Stomach smooth muscle (tissue), 2 donors: ENCODE measurements at regions not wholly inside any gene's neighbourhood (a gene's known extent, or its start where the extent isn't known, plus 50 kb on each side); places are given as distances from the start of the nearest gene placed in this dataset.
"Not testable (repeated sequence)": the region's sequence is repeated elsewhere in the genome, so short reads cannot be mapped to it uniquely, and the experiment has no call there.

Experiments used
- H3K27ac ChIP-seq: one replicate; pipeline ENCODE4 v1.7.0; 2013; ENCODE audit warnings: mild to moderate bottlenecking, low read length, inconsistent platforms
- H3K27me3 ChIP-seq, 2 donors: one replicate each; pipeline ENCODE4 v1.7.0; 2013; ENCODE audit warnings: low read length in 2 of 2; ENCODE audit not compliant: insufficient read depth in 2 of 2, control insufficient read depth in 1 of 2
- H3K36me3 ChIP-seq, 2 donors: one replicate each; pipeline ENCODE4 v1.7.0; 2013; ENCODE audit warnings: low read length in 2 of 2; ENCODE audit not compliant: control insufficient read depth in 2 of 2, insufficient read depth in 2 of 2
- H3K4me1 ChIP-seq: one replicate; pipeline ENCODE4 v1.7.0; 2013; ENCODE audit warnings: low read length; ENCODE audit not compliant: control insufficient read depth, insufficient read depth
- H3K4me3 ChIP-seq, 2 donors: one replicate each; pipeline ENCODE4 v1.7.0; 2013; ENCODE audit warnings: low read length in 2 of 2
- H3K9ac ChIP-seq, 2 donors: one replicate each; pipeline ENCODE4 v1.7.0; 2013; ENCODE audit warnings: low read length in 2 of 2, mild to moderate bottlenecking in 1 of 2
- H3K9me3 ChIP-seq, 2 donors: one replicate each; pipeline ENCODE4 v1.7.0; 2013; ENCODE audit warnings: low read length in 2 of 2; ENCODE audit not compliant: control insufficient read depth in 2 of 2
- donor health status: healthy.
- donor health status: Pancreatic carcinoma.

DNA sequence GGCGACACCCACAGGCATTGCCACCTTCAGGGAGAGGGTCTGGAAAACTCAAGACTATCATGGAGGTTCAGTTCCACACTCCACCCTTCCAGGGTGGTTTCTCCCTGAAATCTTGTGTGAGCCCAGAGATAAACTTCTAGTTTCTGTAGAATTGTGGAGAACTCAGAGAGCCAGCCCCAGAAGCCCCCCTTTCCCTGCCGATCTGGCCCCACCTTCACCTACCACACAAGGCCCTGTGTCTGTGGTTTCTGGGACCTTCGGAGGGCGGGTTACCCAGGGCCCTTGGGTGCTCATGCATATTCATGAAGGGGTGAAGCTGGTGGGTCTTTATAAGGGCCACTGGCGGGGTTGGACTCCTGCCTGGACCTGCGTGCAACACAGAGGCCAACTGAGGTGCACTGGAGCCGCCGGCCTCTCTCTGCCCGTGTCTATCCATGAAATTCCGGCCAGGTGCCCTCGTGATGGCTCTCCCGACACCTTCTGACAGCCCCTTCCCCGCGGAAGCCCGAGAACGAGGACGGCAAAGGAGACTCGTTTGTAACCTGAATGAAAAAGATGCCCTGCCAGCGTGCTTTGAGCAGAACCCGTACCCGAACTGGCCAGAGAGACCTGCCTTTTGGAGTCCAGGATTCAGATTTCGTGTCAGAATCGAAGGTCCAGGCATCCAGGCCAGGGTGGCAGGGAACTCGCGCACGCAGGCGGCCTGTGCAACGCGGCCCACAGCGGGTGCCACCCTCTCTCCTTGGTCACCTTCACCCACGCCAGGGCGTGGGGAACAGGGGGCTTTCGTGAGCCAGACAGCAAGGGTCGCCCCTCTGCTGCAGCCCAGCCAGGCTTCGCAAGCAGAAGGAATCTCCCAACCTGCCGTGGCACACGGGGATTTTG lies 1933.6 kb upstream of the DEFB115 start:
- H3K4me3 ChIP-seq, H3K9ac ChIP-seq, H3K9me3 ChIP-seq, H3K4me1 ChIP-seq, H3K36me3 ChIP-seq, H3K27me3 ChIP-seq, H3K27ac ChIP-seq: not testable (repeated sequence)

GRCh38 chr20:29324516-29325303 lies 1932.8 kb upstream of the DEFB115 start:
- H3K4me1 ChIP-seq, H3K27me3 ChIP-seq, H3K27ac ChIP-seq, H3K9me3 ChIP-seq, H3K4me3 ChIP-seq, H3K9ac ChIP-seq, H3K36me3 ChIP-seq: not testable (repeated sequence)

DNA sequence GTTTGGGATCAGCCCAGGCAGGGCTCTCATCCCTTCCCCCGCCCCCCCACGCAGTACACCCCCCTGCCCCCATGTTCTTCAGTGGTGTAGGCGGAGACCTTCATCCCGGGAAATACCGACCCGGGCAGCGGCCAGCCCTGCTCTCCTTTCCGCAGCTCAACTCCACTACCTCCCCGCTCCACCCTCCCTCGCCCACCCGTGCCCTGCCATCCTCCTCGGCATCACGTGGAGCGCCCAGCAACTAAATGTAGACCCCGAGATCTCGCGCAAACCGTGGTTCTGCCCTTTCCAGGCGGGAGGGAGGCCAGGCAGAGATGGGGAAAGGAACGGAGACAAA lies 1932.2 kb upstream of the DEFB115 start:
- peaks cover 0 to 5% of the 10 kb centered on the region in 2 donors for H3K27me3 ChIP-seq
- H3K27ac ChIP-seq = no peak overlapping the region
- peaks cover 0 to 3% of the 10 kb centered on the region in 2 donors for H3K9me3 ChIP-seq
- no peak overlapping the region for H3K4me3 ChIP-seq
- no peaks in the 10 kb centered on the region for H3K4me1 ChIP-seq
- no peak overlapping the region for H3K9ac ChIP-seq
- H3K36me3 ChIP-seq = no peaks in the 10 kb centered on the region

- not testable (repeated sequence) for H3K27me3 ChIP-seq, H3K9me3 ChIP-seq, H3K27ac ChIP-seq
Measured at GRCh38 chr20:29325781-29326180, 1931.7 kb upstream of the DEFB115 start.

DNA sequence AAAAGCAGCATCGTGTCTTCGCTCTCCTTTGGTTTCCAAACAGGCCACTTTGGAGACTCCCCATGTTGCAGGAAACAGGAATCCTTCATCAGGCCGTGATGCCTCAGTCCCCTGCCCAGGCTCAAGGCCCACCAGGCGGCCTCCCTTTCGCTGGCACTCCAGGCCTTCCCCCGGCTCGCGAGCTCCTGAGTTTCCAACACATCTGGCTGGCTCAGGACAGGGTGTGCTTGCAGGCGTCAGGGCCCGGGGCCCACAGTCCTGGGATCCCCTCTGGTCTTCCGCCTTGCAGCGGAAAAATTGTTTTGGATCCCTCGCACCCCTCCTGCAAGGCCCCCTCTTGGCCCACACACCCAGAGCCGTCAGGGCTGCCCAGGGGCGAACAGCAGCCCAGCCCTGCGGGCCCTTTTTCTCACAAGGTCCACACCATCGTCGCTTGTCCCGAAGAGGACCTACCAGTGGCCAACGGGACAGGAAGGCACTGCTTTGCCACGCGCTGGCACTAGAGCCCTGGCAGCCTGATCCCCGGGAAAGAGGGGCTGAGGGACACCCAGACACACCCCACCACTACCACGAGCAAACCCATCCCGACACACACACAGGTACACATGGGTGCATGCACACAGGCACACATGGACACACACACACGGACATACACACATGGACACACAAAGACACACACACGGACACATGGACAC lies 1930.9 kb upstream of the DEFB115 start:
- no peak overlapping the region for H3K4me3 ChIP-seq
- H3K9ac ChIP-seq = no peak overlapping the region
- H3K27ac ChIP-seq = no peak overlapping the region
- H3K36me3 ChIP-seq = no peaks in the 10 kb centered on the region
- H3K27me3 ChIP-seq = peaks cover 0 to 5% of the 10 kb centered on the region in 2 donors
- H3K9me3 ChIP-seq = peaks cover under 1 to 8% of the 10 kb centered on the region in 2 donors
- H3K4me1 ChIP-seq = no peaks in the 10 kb centered on the region

More at GRCh38 chr20:29325781-29326180, 1931.7 kb upstream of the DEFB115 start:
- not testable (repeated sequence) for H3K9ac ChIP-seq, H3K36me3 ChIP-seq, H3K4me3 ChIP-seq, H3K4me1 ChIP-seq

DNA sequence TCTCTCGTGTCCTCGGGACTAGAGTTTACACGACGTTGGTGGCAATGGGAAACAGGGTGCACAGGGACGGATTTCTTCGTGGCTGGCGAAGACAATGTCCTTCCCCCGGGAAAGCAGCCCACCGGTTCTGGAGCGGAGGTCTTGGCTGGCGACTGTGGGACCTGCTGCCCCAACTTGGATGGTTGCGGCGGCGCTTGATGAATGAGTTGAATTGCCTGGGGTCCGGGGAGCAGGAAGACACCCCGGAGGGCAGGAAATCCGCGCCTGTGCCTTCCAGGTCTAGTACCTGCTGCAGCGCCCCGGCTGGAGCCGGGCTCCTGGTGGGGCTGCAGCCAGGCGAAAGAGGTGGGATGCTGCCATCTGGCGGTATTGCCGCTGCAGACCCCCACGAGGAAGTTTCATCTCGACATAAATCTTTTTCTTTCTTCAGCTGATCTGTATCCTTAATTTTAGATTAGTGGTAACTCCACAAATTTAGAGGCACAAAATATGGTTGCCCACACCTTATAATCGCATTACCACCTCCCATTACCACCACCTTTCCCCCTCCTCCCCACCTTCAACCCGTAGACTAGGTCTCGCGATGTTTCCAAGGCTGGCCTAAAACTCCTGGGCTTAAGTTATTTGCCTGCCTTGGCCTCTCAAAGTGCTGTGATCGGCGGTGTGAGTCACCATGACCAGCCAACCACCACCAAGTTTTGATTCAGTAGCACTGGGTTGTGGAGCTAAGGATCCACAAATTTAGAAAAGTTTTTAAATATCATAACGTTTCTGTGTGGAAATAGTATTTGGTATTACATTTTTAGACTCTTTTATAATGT lies 1929.7 kb upstream of the DEFB115 start:
- not testable (repeated sequence) for H3K9me3 ChIP-seq, H3K27me3 ChIP-seq, H3K9ac ChIP-seq, H3K4me3 ChIP-seq, H3K4me1 ChIP-seq, H3K36me3 ChIP-seq, H3K27ac ChIP-seq

GRCh38 chr20:29330429-29331115 lies 1926.9 kb upstream of the DEFB115 start:
- H3K9ac ChIP-seq, H3K27ac ChIP-seq, H3K4me3 ChIP-seq, H3K36me3 ChIP-seq, H3K4me1 ChIP-seq, H3K27me3 ChIP-seq: not testable (repeated sequence)
- peaks cover 3 to 12% of the 10 kb centered on the region in 2 donors for H3K9me3 ChIP-seq

DNA sequence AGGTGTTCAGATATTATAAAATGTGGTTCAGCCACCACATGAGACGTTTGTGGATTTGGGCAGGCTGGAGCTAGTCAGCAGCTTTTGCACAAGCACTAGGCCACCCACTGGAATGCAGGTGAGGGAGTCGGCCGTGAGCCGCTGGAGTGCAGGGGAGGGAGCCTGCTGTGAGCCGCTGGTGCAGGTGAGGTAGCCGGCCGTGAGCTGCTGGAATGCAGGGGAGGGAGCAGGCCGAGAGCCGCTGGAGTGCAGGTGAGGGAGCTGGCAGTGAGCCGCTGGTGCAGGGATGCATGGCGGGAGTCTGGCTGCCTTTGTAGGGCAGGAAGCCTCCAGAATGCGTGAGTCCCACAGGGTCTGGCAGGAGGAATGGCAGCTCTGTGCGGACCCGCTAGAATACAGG lies 1907.6 kb upstream of the DEFB115 start:
- Histone ChIP-seq H3K27ac (no peak overlapping the region), H3K9me3 (no peaks in the 10 kb centered on the region), H3K9ac (no peak overlapping the region), H3K27me3 (no peaks in the 10 kb centered on the region), H3K4me3 (no peak overlapping the region), H3K4me1 (no peaks in the 10 kb centered on the region), H3K36me3 (no peaks in the 10 kb centered on the region)

DNA sequence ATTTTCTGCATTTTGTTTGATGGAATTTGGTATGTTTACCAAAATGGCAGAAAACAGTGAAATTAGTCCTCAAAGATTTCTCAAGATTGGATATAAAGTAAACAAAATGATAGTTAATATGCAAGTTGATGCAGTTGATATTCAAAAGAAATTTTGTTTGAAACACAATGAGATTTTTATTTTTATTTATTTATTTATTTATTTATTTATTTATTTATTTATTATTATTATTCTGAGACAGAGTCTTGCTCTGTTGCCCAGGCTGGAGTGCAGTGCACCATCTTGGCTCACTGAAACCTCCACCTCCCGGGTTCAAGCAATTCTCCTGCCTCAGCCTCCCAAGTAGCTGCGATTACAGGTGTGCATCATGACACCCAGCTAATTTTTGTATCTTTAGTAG lies 1881.5 kb upstream of the DEFB115 start:
- H3K9me3 ChIP-seq, H3K4me3 ChIP-seq, H3K9ac ChIP-seq, H3K27me3 ChIP-seq, H3K4me1 ChIP-seq, H3K36me3 ChIP-seq, H3K27ac ChIP-seq: not testable (repeated sequence)

DNA sequence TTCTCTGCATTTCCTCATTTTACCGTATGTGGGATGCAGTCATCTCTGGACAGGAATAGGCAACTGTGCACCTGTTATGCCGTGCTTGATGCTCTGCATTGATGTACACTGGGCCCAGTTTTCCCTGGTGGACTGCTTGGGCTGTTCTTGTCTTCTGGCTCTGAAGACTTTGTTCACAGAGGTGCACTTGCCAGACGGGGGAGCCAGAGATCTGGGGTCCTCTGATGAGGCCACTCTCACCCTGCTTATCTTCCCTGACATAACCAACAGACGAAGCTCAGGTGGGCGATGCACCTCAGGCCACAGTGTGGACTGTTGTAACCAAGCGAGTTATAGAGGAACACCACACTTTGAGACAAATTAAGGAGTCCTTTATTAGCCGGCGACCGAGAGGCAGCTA lies 1864.6 kb upstream of the DEFB115 start:
- not testable (repeated sequence) for H3K9ac ChIP-seq, H3K4me1 ChIP-seq, H3K27me3 ChIP-seq, H3K27ac ChIP-seq, H3K9me3 ChIP-seq, H3K4me3 ChIP-seq, H3K36me3 ChIP-seq
